IMR-90 (cell line): ENCODE measurements at regions not wholly inside any gene's neighbourhood (a gene's known extent, or its start where the extent isn't known, plus 50 kb on each side); places are given as distances from the start of the nearest gene placed in this dataset.

Experiments used
- ATAC-seq: fragments of 200-7000 bp; cut with Tn5 transposase; 2 replicates; pipeline ENCODE4 v1.9.1; 2020; ENCODE audit warnings: low read depth, mild to moderate bottlenecking, moderate library complexity
- BruUV-seq: library from RNA; stranded (reverse); fragments of 400-500 nt; replicated peaks from 2 replicates; lab custom pipeline; 2021; lab: Mats Ljungman, UMichigan
- CTCF ChIA-PET: fragments of 300-600 bp; formaldehyde crosslinking; extraction: SDS; loops from one replicate; lab custom pipeline; 2021; ENCODE audit warnings: antibody characterized with exemption; lab: Yijun Ruan, JAX
- POLR2A ChIA-PET: fragments of 300-600 bp; sonication (Branson Sonifier 250); formaldehyde crosslinking; loops from one replicate; lab custom pipeline; 2022; ENCODE audit warnings: antibody characterized with exemption; ENCODE audit not compliant: unreplicated experiment; lab: Charles Lee
- DNase-seq: peaks from one replicate; pipeline ENCODE4 v3.0.0; 2013
- H2AFZ ChIP-seq: replicated peaks from 2 replicates; pipeline ENCODE3; 2013; ENCODE audit warnings: low read length, mild to moderate bottlenecking; ENCODE audit not compliant: poor library complexity
- H2AK5ac ChIP-seq: 2 replicates; pipeline ENCODE4 v1.6.1; 2013; ENCODE audit warnings: low read depth, low read length, inconsistent platforms
- H2AK9ac ChIP-seq: replicated peaks from 2 replicates; pipeline ENCODE3; 2013; ENCODE audit warnings: mild to moderate bottlenecking, low read depth, low read length, moderate library complexity; ENCODE audit not compliant: poor library complexity
- H2BK120ac ChIP-seq: 2 replicates; pipeline ENCODE4 v1.6.1; 2013; ENCODE audit warnings: low read depth, low read length, inconsistent platforms
- H2BK15ac ChIP-seq: 3 replicates; pipeline ENCODE4 v1.6.1; 2013; ENCODE audit warnings: low read depth, low read length, inconsistent platforms
- H2BK20ac ChIP-seq: 2 replicates; pipeline ENCODE4 v1.6.1; 2013; ENCODE audit warnings: low read depth, mild to moderate bottlenecking, inconsistent platforms, low read length, moderate library complexity
- H2BK5ac ChIP-seq: 2 replicates; pipeline ENCODE4 v1.6.1; 2013; ENCODE audit warnings: mild to moderate bottlenecking, low read depth, low read length, inconsistent platforms; ENCODE audit not compliant: poor library complexity, severe bottlenecking
- H3K14ac ChIP-seq: replicated peaks from 2 replicates; pipeline ENCODE4 v1.6.1; 2013; ENCODE audit warnings: low read depth, low read length, inconsistent platforms
- H3K18ac ChIP-seq: 2 replicates; pipeline ENCODE4 v1.6.1; 2013; ENCODE audit warnings: low read depth, low read length, control low read depth
- H3K23ac ChIP-seq: 2 replicates; pipeline ENCODE4 v1.6.1; 2013; ENCODE audit warnings: low read depth, low read length, inconsistent platforms
- H3K27ac ChIP-seq: 2 replicates; pipeline ENCODE4 v1.5.1; 2013; ENCODE audit warnings: mild to moderate bottlenecking, control low read depth, low read length; ENCODE audit not compliant: insufficient read depth
- H3K27me3 ChIP-seq: 2 replicates; pipeline ENCODE4 v1.6.1; 2013; ENCODE audit warnings: low read length; ENCODE audit not compliant: control insufficient read depth, insufficient read depth
- H3K36me3 ChIP-seq: 2 replicates; pipeline ENCODE4 v1.6.1; 2013; ENCODE audit warnings: low read length, mixed read lengths; ENCODE audit not compliant: control insufficient read depth, insufficient read depth
- H3K4ac ChIP-seq: 2 replicates; pipeline ENCODE4 v1.6.1; 2013; ENCODE audit warnings: low read depth, low read length, inconsistent platforms
- H3K4me1 ChIP-seq: 2 replicates; pipeline ENCODE4 v1.6.1; 2013; ENCODE audit warnings: low read length, mixed read lengths; ENCODE audit not compliant: control insufficient read depth, insufficient read depth
- H3K4me2 ChIP-seq: 2 replicates; pipeline ENCODE4 v1.6.1; 2013; ENCODE audit warnings: low read depth, mild to moderate bottlenecking, control low read depth, low read length, moderate library complexity
- H3K4me3 ChIP-seq: 2 replicates; pipeline ENCODE4 v1.5.1; 2013; ENCODE audit warnings: low read depth, mild to moderate bottlenecking, control low read depth, low read length, moderate library complexity; ENCODE audit not compliant: insufficient read depth
- H3K56ac ChIP-seq: 2 replicates; pipeline ENCODE4 v1.6.1; 2013; ENCODE audit warnings: low read length, inconsistent platforms; ENCODE audit not compliant: insufficient read depth; ENCODE audit errors: extremely low read depth
- H3K79me1 ChIP-seq, 2 experiments: 2 replicates each; pipeline ENCODE4 v1.6.1; 2013; ENCODE audit warnings: low read length in 2 of 2, inconsistent platforms in 1 of 2, low read depth in 1 of 2
- H3K9ac ChIP-seq: 2 replicates; pipeline ENCODE4 v1.6.1; 2013; ENCODE audit warnings: low read depth, low read length, control low read depth
- H3K9me1 ChIP-seq: 2 replicates; pipeline ENCODE4 v1.6.1; 2013; ENCODE audit warnings: low read length, inconsistent platforms; ENCODE audit not compliant: insufficient read depth
- H3K9me3 ChIP-seq: 2 replicates; pipeline ENCODE4 v1.6.1; 2013; ENCODE audit warnings: low read length; ENCODE audit not compliant: control insufficient read depth, insufficient read depth
- H4K20me1 ChIP-seq: 2 replicates; pipeline ENCODE4 v1.6.1; 2013; ENCODE audit warnings: low read length, inconsistent platforms; ENCODE audit not compliant: insufficient read depth
- H4K5ac ChIP-seq: 2 replicates; pipeline ENCODE4 v1.6.1; 2013; ENCODE audit warnings: mild to moderate bottlenecking, low read depth, low read length, control low read depth
- H4K8ac ChIP-seq, 2 experiments: 2 replicates each; pipeline ENCODE4 v1.6.1; 2013; ENCODE audit warnings: low read depth in 2 of 2, low read length in 2 of 2, control low read depth in 1 of 2, inconsistent platforms in 1 of 2
- H4K91ac ChIP-seq: 2 replicates; pipeline ENCODE4 v1.6.1; 2013; ENCODE audit warnings: low read depth, low read length, inconsistent platforms; ENCODE audit not compliant: insufficient read depth
- BHLHE40 ChIP-seq: fragments of 150-350 bp; IDR thresholded peaks from 2 replicates; pipeline ENCODE4 v1.6.1; 2016; ENCODE audit warnings: mild to moderate bottlenecking, low read depth, low read length
- CEBPB ChIP-seq: IDR thresholded peaks from 2 replicates; pipeline ENCODE4 v1.6.1; 2012; ENCODE audit warnings: low read depth, low read length, improper control_type of control experiment
- FOS ChIP-seq: fragments of 150-350 bp; IDR thresholded peaks from 2 replicates; pipeline ENCODE4 v1.6.1; 2016; ENCODE audit warnings: low read depth, low read length
- MAFK ChIP-seq: IDR thresholded peaks from 2 replicates; pipeline ENCODE4 v1.6.1; 2012; ENCODE audit warnings: low read depth, low read length, improper control_type of control experiment
- MXI1 ChIP-seq: IDR thresholded peaks from 2 replicates; pipeline ENCODE4 v1.6.1; 2012; ENCODE audit warnings: low read depth, mild to moderate bottlenecking, low read length, moderate library complexity, borderline replicate concordance
- POLR2A ChIP-seq: IDR thresholded peaks from 2 replicates; pipeline ENCODE4 v1.6.1; 2012; ENCODE audit warnings: mild to moderate bottlenecking, low read depth, low read length
- RAD21 ChIP-seq: IDR thresholded peaks from 2 replicates; pipeline ENCODE4 v1.6.1; 2012; ENCODE audit warnings: low read length, improper control_type of control experiment
- RCOR1 ChIP-seq: IDR thresholded peaks from 2 replicates; pipeline ENCODE4 v1.6.1; 2012; ENCODE audit warnings: mild to moderate bottlenecking, low read length, improper control_type of control experiment; ENCODE audit not compliant: insufficient replicate concordance
- RFX5 ChIP-seq: IDR thresholded peaks from 2 replicates; pipeline ENCODE4 v1.8.0; 2012; ENCODE audit warnings: low read depth, mild to moderate bottlenecking, low read length, moderate library complexity
- SMC3 ChIP-seq: fragments of 150-350 bp; IDR thresholded peaks from 2 replicates; pipeline ENCODE4 v1.6.1; 2016; ENCODE audit warnings: low read depth, mild to moderate bottlenecking, antibody characterized with exemption, low read length, moderate library complexity
- WGBS, 2 experiments: methylation state at CpG; one replicate each; pipeline versions ENCODE4 v1.1.5 to v1.1.7; 2013; ENCODE audit warnings: missing lambda C conversion rate in 2 of 2; ENCODE audit not compliant: insufficient read length in 1 of 2; ENCODE audit errors: extremely low coverage in 2 of 2; 5-methylcytosine and 5-hydroxymethylcytosine counted together
- dilution Hi-C: fragments of 300-500 bp; cut with HindIII; formaldehyde crosslinking; loops from one replicate; pipeline ENCODE4 v1.14.3; 2018; ENCODE audit warnings: low sequenced_read_pairs; ENCODE audit not compliant: unreplicated experiment
- in situ Hi-C: fragments of 300-500 bp; cut with MboI; formaldehyde crosslinking; loops from 3 replicates; pipeline ENCODE4 v1.14.3; 2019; ENCODE audit warnings: low sequenced_read_pairs, inconsistent platforms, mixed read lengths
- intact Hi-C: fragments of 100-400 bp; cut with micrococcal nuclease; formaldehyde crosslinking; loops from 2 replicates; pipeline ENCODE4 v1.10.0; 2022
- TF ChIP-seq, protein P1 (sequence below): fragments of 150-350 bp; IDR thresholded peaks from 2 replicates; pipeline ENCODE4 v1.6.1; 2016; ENCODE audit warnings: low read depth, mild to moderate bottlenecking, low read length, moderate library complexity, borderline replicate concordance
- TF ChIP-seq, protein P2 (sequence below): conservative IDR thresholded peaks from 2 replicates; pipeline ENCODE4 v1.5.1; 2012; ENCODE audit warnings: mild to moderate bottlenecking, low read depth, low read length, improper control_type of control experiment

DNA sequence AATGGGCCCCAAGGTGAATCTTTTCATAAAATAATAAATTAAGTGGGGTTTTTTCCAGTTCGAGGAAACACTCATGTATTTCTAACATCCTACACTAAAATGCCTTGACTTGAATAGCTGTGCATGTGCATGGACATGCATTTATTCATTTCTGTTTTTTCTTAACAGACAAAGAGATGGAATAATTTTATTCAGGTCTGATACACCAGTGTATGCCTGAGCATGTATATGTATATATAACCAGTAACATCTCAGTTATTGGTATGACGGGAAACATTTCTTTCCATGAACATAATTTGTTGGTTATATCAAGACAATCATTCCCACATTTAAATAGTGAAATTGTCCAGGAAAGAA, 468.7 kb upstream of the TNP1 start:
- CTCF ChIA-PET, result no interaction called here
- TF ChIP-seq FOS (no peak), MXI1 (no peak), CEBPB (no peak), RCOR1 (no peak), RAD21 (no peak), POLR2A (no peak), SMC3 (no peak), RFX5 (no peak), BHLHE40 (no peak), MAFK (no peak)
- TF ChIP-seq, protein P1, sequence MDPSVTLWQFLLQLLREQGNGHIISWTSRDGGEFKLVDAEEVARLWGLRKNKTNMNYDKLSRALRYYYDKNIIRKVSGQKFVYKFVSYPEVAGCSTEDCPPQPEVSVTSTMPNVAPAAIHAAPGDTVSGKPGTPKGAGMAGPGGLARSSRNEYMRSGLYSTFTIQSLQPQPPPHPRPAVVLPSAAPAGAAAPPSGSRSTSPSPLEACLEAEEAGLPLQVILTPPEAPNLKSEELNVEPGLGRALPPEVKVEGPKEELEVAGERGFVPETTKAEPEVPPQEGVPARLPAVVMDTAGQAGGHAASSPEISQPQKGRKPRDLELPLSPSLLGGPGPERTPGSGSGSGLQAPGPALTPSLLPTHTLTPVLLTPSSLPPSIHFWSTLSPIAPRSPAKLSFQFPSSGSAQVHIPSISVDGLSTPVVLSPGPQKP, result no peak
- TF ChIP-seq, protein P2, sequence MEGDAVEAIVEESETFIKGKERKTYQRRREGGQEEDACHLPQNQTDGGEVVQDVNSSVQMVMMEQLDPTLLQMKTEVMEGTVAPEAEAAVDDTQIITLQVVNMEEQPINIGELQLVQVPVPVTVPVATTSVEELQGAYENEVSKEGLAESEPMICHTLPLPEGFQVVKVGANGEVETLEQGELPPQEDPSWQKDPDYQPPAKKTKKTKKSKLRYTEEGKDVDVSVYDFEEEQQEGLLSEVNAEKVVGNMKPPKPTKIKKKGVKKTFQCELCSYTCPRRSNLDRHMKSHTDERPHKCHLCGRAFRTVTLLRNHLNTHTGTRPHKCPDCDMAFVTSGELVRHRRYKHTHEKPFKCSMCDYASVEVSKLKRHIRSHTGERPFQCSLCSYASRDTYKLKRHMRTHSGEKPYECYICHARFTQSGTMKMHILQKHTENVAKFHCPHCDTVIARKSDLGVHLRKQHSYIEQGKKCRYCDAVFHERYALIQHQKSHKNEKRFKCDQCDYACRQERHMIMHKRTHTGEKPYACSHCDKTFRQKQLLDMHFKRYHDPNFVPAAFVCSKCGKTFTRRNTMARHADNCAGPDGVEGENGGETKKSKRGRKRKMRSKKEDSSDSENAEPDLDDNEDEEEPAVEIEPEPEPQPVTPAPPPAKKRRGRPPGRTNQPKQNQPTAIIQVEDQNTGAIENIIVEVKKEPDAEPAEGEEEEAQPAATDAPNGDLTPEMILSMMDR, result no peak

More for the DNA sequence above, 468.7 kb upstream of the TNP1 start:
- in situ Hi-C loops, result no loop called here
- H3K56ac ChIP-seq, result no peak overlapping the region
- H3K9ac ChIP-seq, result no peak overlapping the region
- H2BK20ac ChIP-seq, result no peak overlapping the region
- no peak overlapping the region for H3K4me3 ChIP-seq
- no peaks in the 10 kb centered on the region for H3K27me3 ChIP-seq
- H3K4me1 ChIP-seq, result peaks cover 22% of the 10 kb centered on the region
- H4K20me1 ChIP-seq, result no peaks in the 10 kb centered on the region
- H2BK15ac ChIP-seq, result no peak overlapping the region
- ATAC-seq, result no peak
- WGBS, 2 experiments, result no CpG with 5 or more reads among the region's 2 CpGs
- dilution Hi-C loops, result no loop called here
- BruUV-seq, result no TSS peak
- no peaks in the 10 kb centered on the region for H3K9me3 ChIP-seq
- H3K18ac ChIP-seq, result no peak overlapping the region; the same call in none of the 2 replicates
- H4K8ac ChIP-seq, result peak overlapping the region; percentile 1 to 74; a peak in 2 of 4 replicates
- H4K5ac ChIP-seq, result no peak overlapping the region
- peak overlapping the region; percentile 83; the same call in 1 of the 2 replicates for H3K27ac ChIP-seq
- H2AK5ac ChIP-seq, result no peak overlapping the region
- H4K91ac ChIP-seq, result peak overlapping the region; percentile 19
- H3K9me1 ChIP-seq, result peaks cover 12% of the 10 kb centered on the region
- no peak overlapping the region for H2AFZ ChIP-seq
- H2BK120ac ChIP-seq, result peak overlapping the region; percentile 100
- intact Hi-C loops, result no loop called here
- H2AK9ac ChIP-seq, result no peak overlapping the region
- peaks cover 0 to 18% of the 10 kb centered on the region in 2 experiments; a peak in 1 of 4 replicates for H3K79me1 ChIP-seq
- peak overlapping the region; percentile 54 for H2BK5ac ChIP-seq
- peak overlapping the region; percentile 98; the same call in 1 of the 2 replicates for H3K4ac ChIP-seq
- DNase-seq, result no peak
- H3K23ac ChIP-seq, result no peak overlapping the region
- POLR2A ChIA-PET, result no interaction called here
- no peak overlapping the region for H3K4me2 ChIP-seq
- H3K36me3 ChIP-seq, result 0 out of 2 replicates have a peak, but pooled peaks cover 2% of the 10 kb centered on the region
- no peak overlapping the region for H3K14ac ChIP-seq
